ENCODE measurements at regions not wholly inside any gene's neighbourhood (a gene's known extent, or its start where the extent isn't known, plus 50 kb on each side); places are given as distances from the start of the nearest gene placed in this dataset.

- TF ChIP-seq FOS (IDR thresholded peaks at IDR 0.05; ENCODE audit: borderline replicate concordance, extremely low read depth, insufficient read length) (no peak), POLR2A (IDR thresholded peaks at IDR 0.05; ENCODE audit: low read depth, low read length) (no peak), ZBTB11 (CRISPR knock-in tag; IDR thresholded peaks at IDR 0.05) (no peak)
Observed at GRCh38 chr7:444606-445005, 75.0 kb downstream of the PDGFA start.

Data from GM12878 (cell line).